ENCODE measurements at regions not wholly inside any gene's neighbourhood (a gene's known extent, or its start where the extent isn't known, plus 50 kb on each side); places are given as distances from the start of the nearest gene placed in this dataset.

GRCh38 chr4:186789651-186790050 is 66.0 kb upstream of the FAT1 start:
- no peak for TF ChIP-seq EZH2 (IDR thresholded peaks at IDR 0.05; ENCODE audit: borderline replicate concordance, low read length)
- no peak for TF ChIP-seq CTCF (conservative IDR thresholded peaks at IDR 0.05 in 1 of 2, IDR thresholded peaks at IDR 0.05 in 1 of 2; ENCODE audit: extremely low read depth in 1 of 2, insufficient read depth in 1 of 2, low read depth in 1 of 2, low read length in 2 of 2)

Measured in mammary epithelial cell (primary cell).